ENCODE measurements at regions not wholly inside any gene's neighbourhood (a gene's known extent, or its start where the extent isn't known, plus 50 kb on each side); places are given as distances from the start of the nearest gene placed in this dataset.

DNA sequence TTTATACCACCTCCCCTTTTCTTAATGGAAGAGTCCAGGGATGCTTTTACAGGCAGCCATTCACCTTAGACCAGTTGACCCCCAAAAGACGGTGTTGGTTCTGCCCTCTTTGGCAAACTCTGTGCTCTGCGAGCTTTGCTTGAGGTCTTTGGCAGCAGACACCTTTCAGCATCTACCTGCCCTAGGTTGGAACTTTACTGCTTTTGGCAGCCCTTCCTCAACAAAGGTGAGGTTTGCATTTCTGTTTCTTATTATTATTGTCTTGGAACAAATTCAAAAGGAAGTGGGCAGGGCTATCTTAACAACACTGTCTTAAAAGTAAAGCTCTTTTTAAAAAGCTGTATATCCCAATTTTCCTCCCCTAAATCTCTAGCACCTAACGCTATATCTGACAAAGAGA lies 136.4 kb upstream of the SLC14A2 start:
- ChIA-PET CTCF (no interaction called here), POLR2A (ENCODE audit: unreplicated experiment) (no interaction called here)
- H4K91ac ChIP-seq (ENCODE audit: insufficient read depth, low read depth, low read length): no peak overlapping the region
- no peaks in the 10 kb centered on the region; the same call in 1 of the 2 replicates for H3K27me3 ChIP-seq (ENCODE audit: control insufficient read depth, insufficient read depth, low read length)
- no peak overlapping the region for H3K4ac ChIP-seq (ENCODE audit: low read depth, low read length)
- dilution Hi-C loops (cut with HindIII; ENCODE audit: low sequenced_read_pairs, unreplicated experiment) (no loop called here), in situ Hi-C loops (cut with MboI; ENCODE audit: low sequenced_read_pairs) (no loop called here), intact Hi-C loops (cut with micrococcal nuclease) (no loop called here)
- H3K9me1 ChIP-seq (ENCODE audit: insufficient read depth, low read length): no peaks in the 10 kb centered on the region
- H4K20me1 ChIP-seq (ENCODE audit: insufficient read depth, low read length): no peaks in the 10 kb centered on the region
- H3K9ac ChIP-seq (ENCODE audit: low read depth, low read length): no peak overlapping the region
- no peak overlapping the region for H2BK120ac ChIP-seq (ENCODE audit: low read depth, low read length)
- no peak overlapping the region for H3K27ac ChIP-seq (ENCODE audit: insufficient read depth, low read length)
- H4K5ac ChIP-seq (ENCODE audit: low read depth, low read length): no peak overlapping the region
- H2BK5ac ChIP-seq (ENCODE audit: low read depth, low read length, poor library complexity, severe bottlenecking): no peak overlapping the region
- 63% methylated on average over 1 of the region's 3 CpGs; no CpG with 5 or more reads in 1 of the 2 experiments for WGBS, 2 experiments (ENCODE audit: extremely low coverage in 2 of 2, insufficient read length in 1 of 2)
- no peak overlapping the region for H3K14ac ChIP-seq (replicated peaks; ENCODE audit: low read depth, low read length)
- H4K8ac ChIP-seq (ENCODE audit: low read depth in 2 of 2, low read length in 2 of 2): no peak overlapping the region
- no peak overlapping the region for H3K4me3 ChIP-seq (ENCODE audit: insufficient read depth, low read depth, low read length)
- H2AK5ac ChIP-seq (ENCODE audit: low read depth, low read length): no peak overlapping the region
- no peak overlapping the region for H3K23ac ChIP-seq (ENCODE audit: low read depth, low read length)
- no peaks in the 10 kb centered on the region for H3K9me3 ChIP-seq (ENCODE audit: control insufficient read depth, insufficient read depth, low read length)
- no peak for ATAC-seq (ENCODE audit: low read depth)
- no peak overlapping the region for H3K4me2 ChIP-seq (ENCODE audit: low read depth, low read length)
- no peaks in the 10 kb centered on the region for H3K36me3 ChIP-seq (ENCODE audit: control insufficient read depth, insufficient read depth, low read length)
- TF ChIP-seq CEBPB (IDR thresholded peaks at IDR 0.05; ENCODE audit: low read depth, low read length) (no peak), MAZ (IDR thresholded peaks at IDR 0.05; ENCODE audit: borderline replicate concordance, low read depth, low read length) (no peak), POLR2A (IDR thresholded peaks at IDR 0.05; ENCODE audit: low read depth, low read length) (no peak), RCOR1 (IDR thresholded peaks at IDR 0.05; ENCODE audit: insufficient replicate concordance, low read length) (no peak), NFE2L2 (IDR thresholded peaks at IDR 0.05; ENCODE audit: low read depth, low read length) (no peak), MAFK (IDR thresholded peaks at IDR 0.05; ENCODE audit: low read depth, low read length) (no peak), FOS (IDR thresholded peaks at IDR 0.05; ENCODE audit: low read depth, low read length) (no peak)
- TF ChIP-seq, protein P1, sequence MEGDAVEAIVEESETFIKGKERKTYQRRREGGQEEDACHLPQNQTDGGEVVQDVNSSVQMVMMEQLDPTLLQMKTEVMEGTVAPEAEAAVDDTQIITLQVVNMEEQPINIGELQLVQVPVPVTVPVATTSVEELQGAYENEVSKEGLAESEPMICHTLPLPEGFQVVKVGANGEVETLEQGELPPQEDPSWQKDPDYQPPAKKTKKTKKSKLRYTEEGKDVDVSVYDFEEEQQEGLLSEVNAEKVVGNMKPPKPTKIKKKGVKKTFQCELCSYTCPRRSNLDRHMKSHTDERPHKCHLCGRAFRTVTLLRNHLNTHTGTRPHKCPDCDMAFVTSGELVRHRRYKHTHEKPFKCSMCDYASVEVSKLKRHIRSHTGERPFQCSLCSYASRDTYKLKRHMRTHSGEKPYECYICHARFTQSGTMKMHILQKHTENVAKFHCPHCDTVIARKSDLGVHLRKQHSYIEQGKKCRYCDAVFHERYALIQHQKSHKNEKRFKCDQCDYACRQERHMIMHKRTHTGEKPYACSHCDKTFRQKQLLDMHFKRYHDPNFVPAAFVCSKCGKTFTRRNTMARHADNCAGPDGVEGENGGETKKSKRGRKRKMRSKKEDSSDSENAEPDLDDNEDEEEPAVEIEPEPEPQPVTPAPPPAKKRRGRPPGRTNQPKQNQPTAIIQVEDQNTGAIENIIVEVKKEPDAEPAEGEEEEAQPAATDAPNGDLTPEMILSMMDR (conservative IDR thresholded peaks at IDR 0.05; ENCODE audit: low read depth, low read length): no peak
- DNase-seq: no peak
- no peak overlapping the region for H2AK9ac ChIP-seq (replicated peaks; ENCODE audit: low read depth, low read length, poor library complexity)
- no TSS peak for BruUV-seq (replicated peaks)
- no peak overlapping the region for H3K56ac ChIP-seq (ENCODE audit: extremely low read depth, insufficient read depth, low read length)
- no peak overlapping the region for H3K18ac ChIP-seq (ENCODE audit: low read depth, low read length)
- H2BK20ac ChIP-seq (ENCODE audit: low read depth, low read length): no peak overlapping the region
- no peaks in the 10 kb centered on the region for H3K79me1 ChIP-seq (ENCODE audit: low read depth in 1 of 2, low read length in 2 of 2)
- no peaks in the 10 kb centered on the region for H3K4me1 ChIP-seq (ENCODE audit: control insufficient read depth, insufficient read depth, low read length)
- no peak overlapping the region for H2AFZ ChIP-seq (replicated peaks; ENCODE audit: low read length, poor library complexity)
- no peak overlapping the region for H2BK15ac ChIP-seq (ENCODE audit: low read depth, low read length)

All from IMR-90 (cell line).